ENCODE measurements at regions not wholly inside any gene's neighbourhood (a gene's known extent, or its start where the extent isn't known, plus 50 kb on each side); places are given as distances from the start of the nearest gene placed in this dataset.

GRCh38 chr7:20513897-20514296 lies 101.6 kb upstream of the ABCB5 start:
- no peak overlapping the region for H3K14ac ChIP-seq (ENCODE audit: low read length)
- no peak overlapping the region for H3K4ac ChIP-seq (ENCODE audit: low read depth, low read length)
- H3K27ac ChIP-seq (ENCODE audit: low read depth, low read length) = no peak overlapping the region
- no peak overlapping the region for H2AFZ ChIP-seq (ENCODE audit: insufficient read depth, low read length, poor library complexity)
- H4K8ac ChIP-seq (ENCODE audit: low read depth, low read length) = no peak overlapping the region
- no peak overlapping the region for H3K4me3 ChIP-seq (ENCODE audit: low read depth, low read length)
- no peak overlapping the region for H4K91ac ChIP-seq (ENCODE audit: low read depth, low read length)
- H3K79me2 ChIP-seq (ENCODE audit: control insufficient read depth, insufficient read depth, low read length, poor library complexity) = no peaks in the 10 kb centered on the region
- no peak overlapping the region for H3K23ac ChIP-seq (ENCODE audit: low read length)
- H3K9ac ChIP-seq (ENCODE audit: low read length) = no peak overlapping the region
- H3K36me3 ChIP-seq (ENCODE audit: control insufficient read depth in 1 of 2, insufficient read depth in 2 of 2, low read length in 2 of 2) = no peaks in the 10 kb centered on the region
- DNase-seq = no peak
- no peak overlapping the region for H4K12ac ChIP-seq (ENCODE audit: low read depth, low read length)
- H2BK5ac ChIP-seq (ENCODE audit: low read depth, low read length, poor library complexity) = no peak overlapping the region
- H3K27me3 ChIP-seq (ENCODE audit: insufficient read depth, low read length) = no peaks in the 10 kb centered on the region
- H2BK120ac ChIP-seq (ENCODE audit: insufficient read depth, low read length, poor library complexity) = no peak overlapping the region
- no peak overlapping the region for H2BK12ac ChIP-seq (ENCODE audit: low read length)
- no peaks in the 10 kb centered on the region for H3K4me1 ChIP-seq (ENCODE audit: control insufficient read depth in 1 of 2, insufficient read depth in 2 of 2, low read length in 2 of 2)
- H3K9me3 ChIP-seq (ENCODE audit: insufficient read depth, low read depth, low read length) = no peaks in the 10 kb centered on the region
- no peak overlapping the region for H2AK5ac ChIP-seq (ENCODE audit: low read length)
- H3K18ac ChIP-seq (ENCODE audit: low read length) = no peak overlapping the region
- H3K4me2 ChIP-seq (ENCODE audit: low read length) = no peak overlapping the region
- no peaks in the 10 kb centered on the region for H3K79me1 ChIP-seq (ENCODE audit: low read length)

GRCh38 chr7:20514364-20514763 lies 101.1 kb upstream of the ABCB5 start:
- Histone ChIP-seq H3K23ac (ENCODE audit: low read length) (no peak overlapping the region), H2AFZ (ENCODE audit: insufficient read depth, low read length, poor library complexity) (no peak overlapping the region), H4K12ac (ENCODE audit: low read depth, low read length) (no peak overlapping the region), H4K91ac (ENCODE audit: low read depth, low read length) (no peak overlapping the region), H3K4ac (ENCODE audit: low read depth, low read length) (no peak overlapping the region), H3K4me1 (ENCODE audit: control insufficient read depth in 1 of 2, insufficient read depth in 2 of 2, low read length in 2 of 2) (no peaks in the 10 kb centered on the region), H3K27me3 (ENCODE audit: insufficient read depth, low read length) (no peaks in the 10 kb centered on the region), H2AK5ac (ENCODE audit: low read length) (no peak overlapping the region), H3K79me2 (ENCODE audit: control insufficient read depth, insufficient read depth, low read length, poor library complexity) (no peaks in the 10 kb centered on the region), H2BK12ac (ENCODE audit: low read length) (no peak overlapping the region), H3K9me3 (ENCODE audit: insufficient read depth, low read depth, low read length) (no peaks in the 10 kb centered on the region), H2BK5ac (ENCODE audit: low read depth, low read length, poor library complexity) (no peak overlapping the region), H3K36me3 (ENCODE audit: control insufficient read depth in 1 of 2, insufficient read depth in 2 of 2, low read length in 2 of 2) (no peaks in the 10 kb centered on the region), H3K79me1 (ENCODE audit: low read length) (no peaks in the 10 kb centered on the region), H4K8ac (ENCODE audit: low read depth, low read length) (no peak overlapping the region), H3K14ac (ENCODE audit: low read length) (no peak overlapping the region), H3K18ac (ENCODE audit: low read length) (no peak overlapping the region), H3K4me3 (ENCODE audit: low read depth, low read length) (no peak overlapping the region), H3K9ac (ENCODE audit: low read length) (no peak overlapping the region), H2BK120ac (ENCODE audit: insufficient read depth, low read length, poor library complexity) (no peak overlapping the region), H3K27ac (ENCODE audit: low read depth, low read length) (no peak overlapping the region), H3K4me2 (ENCODE audit: low read length) (no peak overlapping the region)
- DNase-seq = peak in 1 of 2 donors; percentile 7
- WGBS (ENCODE audit: extremely low coverage, insufficient coverage, insufficient read length) = no CpG with 5 or more reads among the region's 2 CpGs

- H3K79me1 ChIP-seq (ENCODE audit: low read length) = no peaks in the 10 kb centered on the region
- H4K12ac ChIP-seq (ENCODE audit: low read depth, low read length) = no peak overlapping the region
- H3K27ac ChIP-seq (ENCODE audit: low read depth, low read length) = no peak overlapping the region
- H3K36me3 ChIP-seq (ENCODE audit: control insufficient read depth in 1 of 2, insufficient read depth in 2 of 2, low read length in 2 of 2) = no peaks in the 10 kb centered on the region
- H3K9me3 ChIP-seq (ENCODE audit: insufficient read depth, low read depth, low read length) = no peaks in the 10 kb centered on the region
- H2BK12ac ChIP-seq (ENCODE audit: low read length) = no peak overlapping the region
- no peak overlapping the region for H3K4me2 ChIP-seq (ENCODE audit: low read length)
- H2BK5ac ChIP-seq (ENCODE audit: low read depth, low read length, poor library complexity) = no peak overlapping the region
- H3K4ac ChIP-seq (ENCODE audit: low read depth, low read length) = no peak overlapping the region
- no peak overlapping the region for H3K18ac ChIP-seq (ENCODE audit: low read length)
- no peak overlapping the region for H3K9ac ChIP-seq (ENCODE audit: low read length)
- no peak overlapping the region for H3K4me3 ChIP-seq (ENCODE audit: low read depth, low read length)
- H3K14ac ChIP-seq (ENCODE audit: low read length) = no peak overlapping the region
- no peak overlapping the region for H2AFZ ChIP-seq (ENCODE audit: insufficient read depth, low read length, poor library complexity)
- H3K79me2 ChIP-seq (ENCODE audit: control insufficient read depth, insufficient read depth, low read length, poor library complexity) = no peaks in the 10 kb centered on the region
- H2AK5ac ChIP-seq (ENCODE audit: low read length) = no peak overlapping the region
- H4K91ac ChIP-seq (ENCODE audit: low read depth, low read length) = no peak overlapping the region
- no CpG with 5 or more reads among the region's 2 CpGs for WGBS (ENCODE audit: extremely low coverage, insufficient coverage, insufficient read length)
- H2BK120ac ChIP-seq (ENCODE audit: insufficient read depth, low read length, poor library complexity) = no peak overlapping the region
- H4K8ac ChIP-seq (ENCODE audit: low read depth, low read length) = no peak overlapping the region
- no peak overlapping the region for H3K23ac ChIP-seq (ENCODE audit: low read length)
- no peak for DNase-seq
- no peaks in the 10 kb centered on the region for H3K27me3 ChIP-seq (ENCODE audit: insufficient read depth, low read length)
- H3K4me1 ChIP-seq (ENCODE audit: control insufficient read depth in 1 of 2, insufficient read depth in 2 of 2, low read length in 2 of 2) = no peaks in the 10 kb centered on the region
These were observed 95.8 kb upstream of the ABCB5 start for GRCh38 chr7:20519645-20520044.

- Histone ChIP-seq H4K91ac (ENCODE audit: low read depth, low read length) (no peak overlapping the region), H3K4ac (ENCODE audit: low read depth, low read length) (no peak overlapping the region), H3K4me3 (ENCODE audit: low read depth, low read length) (no peak overlapping the region), H3K79me1 (ENCODE audit: low read length) (no peaks in the 10 kb centered on the region), H2BK12ac (ENCODE audit: low read length) (no peak overlapping the region), H3K9ac (ENCODE audit: low read length) (no peak overlapping the region), H3K9me3 (ENCODE audit: insufficient read depth, low read depth, low read length) (no peaks in the 10 kb centered on the region), H2BK5ac (ENCODE audit: low read depth, low read length, poor library complexity) (no peak overlapping the region), H3K27ac (ENCODE audit: low read depth, low read length) (no peak overlapping the region), H3K36me3 (ENCODE audit: control insufficient read depth in 1 of 2, insufficient read depth in 2 of 2, low read length in 2 of 2) (no peaks in the 10 kb centered on the region), H3K23ac (ENCODE audit: low read length) (no peak overlapping the region), H4K8ac (ENCODE audit: low read depth, low read length) (no peak overlapping the region), H4K12ac (ENCODE audit: low read depth, low read length) (no peak overlapping the region), H3K14ac (ENCODE audit: low read length) (no peak overlapping the region), H3K27me3 (ENCODE audit: insufficient read depth, low read length) (no peaks in the 10 kb centered on the region), H2AFZ (ENCODE audit: insufficient read depth, low read length, poor library complexity) (no peak overlapping the region), H3K4me1 (ENCODE audit: control insufficient read depth in 1 of 2, insufficient read depth in 2 of 2, low read length in 2 of 2) (no peaks in the 10 kb centered on the region), H3K4me2 (ENCODE audit: low read length) (no peak overlapping the region), H2BK120ac (ENCODE audit: insufficient read depth, low read length, poor library complexity) (no peak overlapping the region), H3K79me2 (ENCODE audit: control insufficient read depth, insufficient read depth, low read length, poor library complexity) (no peaks in the 10 kb centered on the region), H3K18ac (ENCODE audit: low read length) (no peak overlapping the region), H2AK5ac (ENCODE audit: low read length) (no peak overlapping the region)
- no CpG with 5 or more reads among the region's 4 CpGs for WGBS (ENCODE audit: extremely low coverage, insufficient coverage, insufficient read length)
- DNase-seq = no peak
These were observed 94.9 kb upstream of the ABCB5 start for GRCh38 chr7:20520530-20520929.
